ENCODE measurements at regions not wholly inside any gene's neighbourhood (a gene's known extent, or its start where the extent isn't known, plus 50 kb on each side); places are given as distances from the start of the nearest gene placed in this dataset.

GRCh38 chr4:31545330-31545729 lies 825.2 kb downstream of the PCDH7 start:
- ChIA-PET POLR2A (interaction anchor here (0.6 kb wide), 1 partner anchor 883 kb away, joined by 5 read pairs; no protein-coding TSS in a partner anchor), CTCF (no interaction called here)

DNA sequence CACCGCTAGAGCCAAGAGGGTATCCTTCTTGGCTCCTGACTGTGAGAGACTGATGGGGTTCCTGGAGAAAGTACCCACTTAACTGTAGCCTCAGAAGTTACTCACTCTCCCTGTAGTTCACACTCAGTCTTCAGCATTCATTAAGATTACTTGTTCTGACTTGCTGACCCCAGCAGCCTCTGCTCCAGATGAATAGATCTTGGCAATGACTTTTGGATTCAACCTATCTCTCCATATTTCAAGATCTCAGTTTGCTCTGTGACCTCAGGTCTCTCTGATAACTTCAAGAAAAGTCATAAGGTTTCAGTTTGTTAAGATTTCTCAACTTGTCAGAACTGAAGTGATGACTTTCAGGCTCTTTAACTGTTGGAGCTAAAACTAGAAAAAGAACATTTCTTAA lies 825.6 kb downstream of the PCDH7 start:
- CTCF ChIA-PET: no interaction called here
- POLR2A ChIA-PET: no interaction called here

DNA sequence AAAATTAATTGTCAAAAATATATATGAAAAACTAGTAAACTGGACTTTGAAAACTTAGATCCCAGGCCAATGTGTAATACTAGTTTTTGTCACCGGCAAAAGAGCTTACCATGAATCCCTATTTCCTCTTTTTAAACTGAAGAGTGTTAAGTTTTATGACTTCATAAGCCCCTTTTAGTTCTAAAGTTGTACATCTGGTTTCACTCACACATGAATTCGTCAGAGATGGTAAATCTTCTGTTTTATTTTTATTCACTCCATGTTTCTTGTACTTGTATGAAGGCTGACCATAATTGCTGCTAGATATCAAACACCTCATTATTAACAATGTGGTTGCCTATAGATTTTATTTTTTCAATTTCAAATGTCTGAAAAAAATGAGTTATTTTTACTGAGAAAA lies 827.9 kb downstream of the PCDH7 start:
- CTCF ChIA-PET: no interaction called here

GRCh38 chr4:31548823-31549222 lies 828.7 kb downstream of the PCDH7 start:
- ChIA-PET CTCF (no interaction called here), POLR2A (no interaction called here)

More for the DNA sequence above, 827.9 kb downstream of the PCDH7 start:
- POLR2A ChIA-PET: no interaction called here

GRCh38 chr4:31549256-31549655 lies 829.1 kb downstream of the PCDH7 start:
- POLR2A ChIA-PET: no interaction called here

GRCh38 chr4:31557437-31557836 lies 837.3 kb downstream of the PCDH7 start:
- ChIA-PET POLR2A (no interaction called here), CTCF (no interaction called here)

More at GRCh38 chr4:31549256-31549655, 829.1 kb downstream of the PCDH7 start:
- CTCF ChIA-PET: no interaction called here

DNA sequence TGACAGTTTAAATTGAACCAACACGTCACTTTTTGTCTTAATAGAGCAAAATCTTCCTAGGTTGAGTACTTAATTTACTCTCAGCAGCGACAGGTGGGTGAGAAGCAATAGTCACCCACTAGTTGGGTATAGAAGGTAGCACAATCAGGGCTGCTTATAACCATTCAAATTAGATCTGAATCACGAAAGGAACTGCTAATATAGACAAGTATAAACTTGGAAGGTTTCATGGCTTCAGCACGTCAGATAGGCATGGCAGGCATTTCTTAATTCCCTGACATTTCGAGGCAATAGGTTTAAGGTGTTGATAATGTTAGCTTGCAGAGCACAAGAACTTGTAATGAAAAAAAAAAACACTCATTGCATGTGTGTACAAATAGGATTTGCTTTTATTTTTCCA lies 853.4 kb downstream of the PCDH7 start:
- ChIA-PET POLR2A (no interaction called here), CTCF (no interaction called here)

GRCh38 chr4:31575504-31575903 lies 855.3 kb downstream of the PCDH7 start:
- ChIA-PET CTCF (no interaction called here), POLR2A (no interaction called here)

GRCh38 chr4:31580843-31581242 lies 860.7 kb downstream of the PCDH7 start:
- CTCF ChIA-PET: no interaction called here
- POLR2A ChIA-PET: no interaction called here

GRCh38 chr4:31585503-31585902 lies 865.3 kb downstream of the PCDH7 start:
- CTCF ChIA-PET: no interaction called here
- POLR2A ChIA-PET: no interaction called here

GRCh38 chr4:31592293-31592692 lies 872.1 kb downstream of the PCDH7 start:
- CTCF ChIA-PET: no interaction called here
- POLR2A ChIA-PET: no interaction called here

- ChIA-PET CTCF (no interaction called here), POLR2A (no interaction called here)
These were observed 875.3 kb downstream of the PCDH7 start for GRCh38 chr4:31595496-31595895.

DNA sequence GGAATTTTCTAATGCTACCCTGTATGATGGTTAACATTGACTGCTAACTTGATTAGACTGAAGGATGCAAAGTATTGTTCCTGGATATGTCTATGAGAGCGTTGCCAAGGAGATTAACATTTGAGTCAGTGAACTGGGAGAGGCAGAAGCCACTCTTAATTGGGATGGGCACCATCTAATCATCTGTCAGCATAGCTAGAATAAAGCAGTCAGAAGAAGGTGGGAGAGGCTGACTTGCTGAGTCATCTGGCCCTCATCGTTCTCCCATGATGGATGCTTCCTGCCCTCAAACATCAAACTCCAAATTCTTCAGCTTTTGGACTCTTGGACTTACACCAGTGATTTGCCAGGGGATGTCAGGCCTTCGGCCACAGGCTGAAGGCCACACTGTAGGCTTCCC lies 878.5 kb downstream of the PCDH7 start:
- CTCF ChIA-PET: no interaction called here
- POLR2A ChIA-PET: no interaction called here

- ChIA-PET POLR2A (no interaction called here), CTCF (no interaction called here)
These were observed 881.6 kb downstream of the PCDH7 start for GRCh38 chr4:31601793-31602192.

DNA sequence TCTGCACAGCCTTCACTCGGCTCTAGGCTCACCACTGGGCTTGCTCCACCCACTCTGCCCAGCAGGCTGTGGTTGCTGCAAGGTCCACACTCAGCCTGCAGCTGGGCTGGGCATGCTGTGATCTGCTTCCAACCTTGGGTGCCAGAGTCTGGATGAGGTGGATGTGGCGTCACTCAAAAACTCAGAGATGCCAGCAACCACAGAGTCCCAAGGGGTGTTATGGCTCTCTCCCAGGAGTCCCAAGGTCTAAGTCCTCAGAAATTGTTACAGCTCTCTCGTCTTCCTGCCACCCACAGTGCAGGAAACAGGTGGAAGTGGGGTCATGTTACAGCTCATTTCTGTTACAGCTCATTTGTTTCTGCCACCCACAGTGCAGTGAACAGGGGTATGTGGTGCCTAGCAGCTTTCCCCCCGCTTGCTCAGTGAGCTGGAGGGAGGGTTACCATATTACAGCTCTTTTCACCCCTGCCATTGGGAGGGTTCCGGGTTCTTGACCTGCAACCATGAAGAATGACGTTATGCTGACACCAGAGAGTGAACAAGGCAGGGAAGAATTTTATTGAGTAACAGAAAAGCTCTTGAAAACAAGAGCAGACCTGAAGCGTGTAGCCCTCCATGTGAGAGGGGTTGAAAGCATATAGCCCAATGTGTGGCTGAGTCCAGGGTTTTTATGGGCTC lies 893.9 kb downstream of the PCDH7 start:
- ChIA-PET CTCF (no interaction called here), POLR2A (no interaction called here)

DNA sequence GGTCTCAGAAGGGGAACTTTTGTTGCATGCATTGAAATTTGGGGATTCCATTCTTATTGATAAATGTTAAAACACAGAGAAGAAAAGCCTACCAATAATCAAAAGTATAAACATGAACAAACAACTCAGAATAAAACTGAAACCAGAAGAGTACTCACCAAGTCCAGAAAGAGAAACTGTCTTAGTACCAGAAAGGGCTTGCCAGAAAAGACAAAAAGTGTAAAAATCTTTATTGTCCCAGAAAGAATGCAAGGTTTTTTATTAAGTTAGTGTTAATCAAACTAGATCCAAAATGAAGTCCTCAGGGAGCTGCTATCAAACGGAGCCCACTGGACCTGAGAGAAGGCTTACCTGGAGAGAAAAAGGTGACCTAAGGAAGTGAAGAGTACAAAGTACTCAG lies 897.5 kb downstream of the PCDH7 start:
- CTCF ChIA-PET: no interaction called here
- POLR2A ChIA-PET: no interaction called here

DNA sequence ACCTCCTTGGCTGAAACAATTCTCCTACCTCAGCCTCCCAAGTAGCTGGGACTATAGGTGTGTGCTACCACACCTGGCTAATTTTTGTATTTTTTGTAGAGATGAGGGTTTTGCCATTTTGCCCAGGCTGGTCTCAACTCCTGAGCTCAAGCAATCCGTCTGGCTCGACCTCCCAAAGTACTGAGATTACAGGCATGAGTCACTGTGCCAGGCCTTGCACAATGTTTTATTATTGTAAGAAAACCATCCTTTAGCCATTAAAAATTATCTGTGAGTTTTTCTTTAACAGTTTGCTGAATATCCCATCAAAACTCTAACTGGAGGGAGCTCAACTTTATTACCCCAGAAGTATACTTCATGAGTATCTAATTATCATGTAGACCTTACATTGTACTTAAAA lies 900.3 kb downstream of the PCDH7 start:
- CTCF ChIA-PET: no interaction called here
- POLR2A ChIA-PET: no interaction called here

- ChIA-PET POLR2A (no interaction called here), CTCF (no interaction called here)
These were observed 925.1 kb downstream of the PCDH7 start for GRCh38 chr4:31645236-31645635.

DNA sequence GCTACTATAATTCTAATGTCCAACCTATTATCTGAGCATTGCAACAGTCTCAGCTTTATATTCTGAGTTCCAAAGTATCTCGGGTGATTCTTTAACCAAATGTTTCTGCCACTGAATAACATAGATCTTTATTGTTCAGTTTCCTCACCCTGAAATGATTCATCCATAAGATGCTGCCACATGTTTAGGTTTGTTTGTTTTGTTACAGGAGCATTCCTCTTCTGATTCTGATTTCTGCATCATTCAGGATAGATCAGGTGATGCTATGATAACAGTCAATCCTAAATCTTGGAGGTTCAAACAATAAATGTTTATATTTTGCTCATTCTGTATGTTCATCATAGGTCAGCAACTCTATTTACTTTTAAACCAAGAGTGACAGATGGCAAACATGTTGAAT lies 927.6 kb downstream of the PCDH7 start:
- ChIA-PET CTCF (no interaction called here), POLR2A (no interaction called here)

- ChIA-PET CTCF (no interaction called here), POLR2A (no interaction called here)
These were observed 929.7 kb downstream of the PCDH7 start for GRCh38 chr4:31649878-31650277.

DNA sequence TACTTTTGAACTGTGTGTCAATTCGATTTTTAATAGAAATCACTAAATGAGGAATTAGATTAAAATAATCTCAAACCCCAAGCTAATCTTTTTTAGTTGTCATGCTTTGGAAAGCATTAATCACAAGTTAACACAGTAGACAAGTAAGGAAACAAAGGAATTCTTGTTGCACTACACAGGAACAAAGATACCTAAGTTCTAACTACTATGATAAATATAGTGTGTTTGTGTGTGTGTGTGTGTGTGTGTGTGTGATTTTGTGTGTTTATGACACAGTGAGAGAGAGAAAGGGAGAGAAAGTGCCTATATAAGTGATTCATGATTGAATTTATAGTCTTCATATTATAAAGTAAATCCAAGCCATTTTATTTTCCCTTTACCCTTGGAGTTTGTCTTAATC lies 931.4 kb downstream of the PCDH7 start:
- POLR2A ChIA-PET: no interaction called here

GRCh38 chr4:31655328-31655727 lies 935.2 kb downstream of the PCDH7 start:
- POLR2A ChIA-PET: no interaction called here
- CTCF ChIA-PET: no interaction called here

More for the DNA sequence above, 931.4 kb downstream of the PCDH7 start:
- CTCF ChIA-PET: no interaction called here

Measured in activated CD8-positive, alpha-beta memory T cell treated with anti-CD3 and anti-CD28 coated beads for 36 hours (primary cell).